Liver (tissue), 3 donors: ENCODE measurements at regions not wholly inside any gene's neighbourhood (a gene's known extent, or its start where the extent isn't known, plus 50 kb on each side); places are given as distances from the start of the nearest gene placed in this dataset.

Source experiments
- CTCF ChIP-seq: fragments of 150-350 bp; IDR thresholded peaks from 2 replicates; pipeline ENCODE4 v1.5.1; 2017; ENCODE audit warnings: improper control_type of control experiment, low read depth, low read length; ENCODE audit not compliant: missing input control
- RAD21 ChIP-seq, 2 donors: IDR thresholded peaks; 2 replicates each; pipeline ENCODE4 v1.6.1; 2016; ENCODE audit warnings: antibody characterized with exemption in 2 of 2, mild to moderate bottlenecking in 2 of 2
- RXRA ChIP-seq, 2 donors: IDR thresholded peaks; 2 replicates each; pipeline ENCODE4 v1.6.1; 2017 to 2018; ENCODE audit warnings: antibody characterized with exemption in 2 of 2, mild to moderate bottlenecking in 1 of 2
- donor health status: healthy.
- donor health status: healthy.

- TF ChIP-seq CTCF (no peak), RAD21 (IDR thresholded peaks at IDR 0.05) (no peak), RXRA (IDR thresholded peaks at IDR 0.05) (no peak)
Observed at GRCh38 chr3:22585911-22586310, 617.2 kb upstream of the UBE2E2 start.
